Activated CD4-positive, alpha-beta T cell treated with anti-CD3 and anti-CD28 coated beads, Interleukin-2, amount 10 ng/mL, durations not matched to agents 24 days and 14 days (primary cell): ENCODE measurements at regions not wholly inside any gene's neighbourhood (a gene's known extent, or its start where the extent isn't known, plus 50 kb on each side); places are given as distances from the start of the nearest gene placed in this dataset.
"Not testable (repeated sequence)": the region's sequence is repeated elsewhere in the genome, so short reads cannot be mapped to it uniquely, and the experiment has no call there.

ENCODE experiments used
- DNase-seq: peaks from one replicate; pipeline ENCODE4 v3.0.0; 2022
- H3K27ac Mint-ChIP-seq: one replicate; pipeline ENCODE4 v1.8.0; 2022; ENCODE audit warnings: mild to moderate bottlenecking, mixed read lengths
- H3K27me3 Mint-ChIP-seq: one replicate; pipeline ENCODE4 v1.8.0; 2022; ENCODE audit warnings: mixed read lengths
- H3K36me3 Mint-ChIP-seq: one replicate; pipeline ENCODE4 v1.8.0; 2022; ENCODE audit warnings: low read depth, mild to moderate bottlenecking, mixed read lengths
- H3K4me1 Mint-ChIP-seq: one replicate; pipeline ENCODE4 v1.8.0; 2021; ENCODE audit warnings: mixed read lengths
- H3K4me3 Mint-ChIP-seq: one replicate; pipeline ENCODE4 v1.8.0; 2022; ENCODE audit warnings: mild to moderate bottlenecking, moderate library complexity, mixed read lengths
- H3K9me3 Mint-ChIP-seq: one replicate; pipeline ENCODE4 v1.8.0; 2021; ENCODE audit warnings: mixed read lengths
- intact Hi-C: fragments of 100-400 bp; cut with micrococcal nuclease; formaldehyde crosslinking; loops from one replicate; pipeline ENCODE4 v1.15.1; 2023

GRCh38 chr1:66424530-66424929, 109.4 kb upstream of the SGIP1 start:
- H3K27ac Mint-ChIP-seq, intact Hi-C loops, H3K4me1 Mint-ChIP-seq, DNase-seq, H3K27me3 Mint-ChIP-seq, H3K4me3 Mint-ChIP-seq: not testable (repeated sequence)
- H3K36me3 Mint-ChIP-seq, result peaks cover 13% of the 10 kb centered on the region
- peaks cover 19% of the 10 kb centered on the region for H3K9me3 Mint-ChIP-seq

GRCh38 chr1:66426239-66426853, 107.6 kb upstream of the SGIP1 start:
- peaks cover 17% of the 10 kb centered on the region for H3K36me3 Mint-ChIP-seq
- H3K27me3 Mint-ChIP-seq, result no peaks in the 10 kb centered on the region
- DNase-seq, result no peak
- intact Hi-C loops, result no loop called here
- H3K9me3 Mint-ChIP-seq, result peaks cover 26% of the 10 kb centered on the region
- no peak overlapping the region for H3K27ac Mint-ChIP-seq
- H3K4me3 Mint-ChIP-seq, result no peak overlapping the region
- peaks cover 7% of the 10 kb centered on the region for H3K4me1 Mint-ChIP-seq

GRCh38 chr1:66430815-66431214, 103.1 kb upstream of the SGIP1 start:
- Mint-ChIP-seq H3K36me3 (peaks cover 17% of the 10 kb centered on the region), H3K9me3 (peaks cover 35% of the 10 kb centered on the region)
- H3K27me3 Mint-ChIP-seq, H3K4me1 Mint-ChIP-seq, H3K4me3 Mint-ChIP-seq, intact Hi-C loops, DNase-seq, H3K27ac Mint-ChIP-seq: not testable (repeated sequence)

GRCh38 chr1:66431999-66432398, 102.0 kb upstream of the SGIP1 start:
- Mint-ChIP-seq H3K4me1 (peaks cover 12% of the 10 kb centered on the region), H3K27me3 (no peaks in the 10 kb centered on the region), H3K4me3 (no peak overlapping the region), H3K9me3 (peaks cover 30% of the 10 kb centered on the region), H3K27ac (no peak overlapping the region), H3K36me3 (peaks cover 17% of the 10 kb centered on the region)
- DNase-seq, result no peak
- intact Hi-C loops, result no loop called here

GRCh38 chr1:66433611-66434010, 100.3 kb upstream of the SGIP1 start:
- no peak for DNase-seq
- H3K27ac Mint-ChIP-seq, result no peak overlapping the region
- H3K4me3 Mint-ChIP-seq, result no peak overlapping the region
- H3K9me3 Mint-ChIP-seq, result peaks cover 28% of the 10 kb centered on the region
- H3K36me3 Mint-ChIP-seq, result peaks cover 12% of the 10 kb centered on the region
- intact Hi-C loops, result no loop called here
- peaks cover 18% of the 10 kb centered on the region for H3K4me1 Mint-ChIP-seq
- no peaks in the 10 kb centered on the region for H3K27me3 Mint-ChIP-seq

GRCh38 chr1:66434096-66434495, 99.9 kb upstream of the SGIP1 start:
- no peaks in the 10 kb centered on the region for H3K27me3 Mint-ChIP-seq
- intact Hi-C loops, result no loop called here
- H3K4me1 Mint-ChIP-seq, result peaks cover 23% of the 10 kb centered on the region
- H3K4me3 Mint-ChIP-seq, result no peak overlapping the region
- DNase-seq, result no peak
- peaks cover 23% of the 10 kb centered on the region for H3K9me3 Mint-ChIP-seq
- peaks cover 7% of the 10 kb centered on the region for H3K36me3 Mint-ChIP-seq
- no peak overlapping the region for H3K27ac Mint-ChIP-seq

- Mint-ChIP-seq H3K27ac (no peak overlapping the region), H3K27me3 (no peaks in the 10 kb centered on the region), H3K4me1 (peaks cover 33% of the 10 kb centered on the region), H3K4me3 (no peak overlapping the region), H3K36me3 (peaks cover 5% of the 10 kb centered on the region), H3K9me3 (peaks cover 16% of the 10 kb centered on the region)
- intact Hi-C loops, result loop anchor here (5.0 kb wide), 1 partner anchor 623 kb away; no protein-coding TSS in a partner anchor
- no peak for DNase-seq
Observed at GRCh38 chr1:66435541-66435940, 98.4 kb upstream of the SGIP1 start.

GRCh38 chr1:66436378-66437135, 97.4 kb upstream of the SGIP1 start:
- H3K4me3 Mint-ChIP-seq, result no peak overlapping the region
- peaks cover 33% of the 10 kb centered on the region for H3K4me1 Mint-ChIP-seq
- H3K9me3 Mint-ChIP-seq, result peaks cover 7% of the 10 kb centered on the region
- no peaks in the 10 kb centered on the region for H3K27me3 Mint-ChIP-seq
- peak; percentile 80 for DNase-seq
- H3K36me3 Mint-ChIP-seq, result no peaks in the 10 kb centered on the region
- peak overlapping the region; percentile 7 for H3K27ac Mint-ChIP-seq
- intact Hi-C loops, result loop anchor here (1.0 to 5.0 kb wide), 6 partner anchors 36 to 624 kb away; no protein-coding TSS in a partner anchor

GRCh38 chr1:66437136-66437401, 96.9 kb upstream of the SGIP1 start:
- Mint-ChIP-seq H3K36me3 (no peaks in the 10 kb centered on the region), H3K27me3 (no peaks in the 10 kb centered on the region), H3K9me3 (peaks cover 5% of the 10 kb centered on the region), H3K4me1 (peaks cover 33% of the 10 kb centered on the region), H3K4me3 (no peak overlapping the region), H3K27ac (peak overlapping the region; percentile 7)
- DNase-seq, result no peak
- intact Hi-C loops, result loop anchor here (5.0 kb wide), 1 partner anchor 625 kb away; no protein-coding TSS in a partner anchor

GRCh38 chr1:66438062-66438461, 95.9 kb upstream of the SGIP1 start:
- Mint-ChIP-seq H3K4me1 (peaks cover 33% of the 10 kb centered on the region), H3K27ac (no peak overlapping the region), H3K4me3 (no peak overlapping the region), H3K9me3 (peaks cover 5% of the 10 kb centered on the region), H3K27me3 (no peaks in the 10 kb centered on the region), H3K36me3 (no peaks in the 10 kb centered on the region)
- intact Hi-C loops, result loop anchor here (2.0 to 5.0 kb wide), 2 partner anchors 87 to 626 kb away; no protein-coding TSS in a partner anchor
- DNase-seq, result peak; percentile 50

GRCh38 chr1:66438501-66438900, 95.5 kb upstream of the SGIP1 start:
- no peaks in the 10 kb centered on the region for H3K36me3 Mint-ChIP-seq
- H3K4me1 Mint-ChIP-seq, result peaks cover 34% of the 10 kb centered on the region
- peak overlapping the region; percentile 18 for H3K4me3 Mint-ChIP-seq
- DNase-seq, result no peak
- intact Hi-C loops, result loop anchor here (2.0 to 5.0 kb wide), 2 partner anchors 88 to 626 kb away; no protein-coding TSS in a partner anchor
- H3K27ac Mint-ChIP-seq, result peak overlapping the region; percentile 70
- H3K9me3 Mint-ChIP-seq, result peaks cover 5% of the 10 kb centered on the region
- no peaks in the 10 kb centered on the region for H3K27me3 Mint-ChIP-seq

- H3K27me3 Mint-ChIP-seq, result no peaks in the 10 kb centered on the region
- H3K4me1 Mint-ChIP-seq, result peaks cover 38% of the 10 kb centered on the region
- no peaks in the 10 kb centered on the region for H3K36me3 Mint-ChIP-seq
- H3K4me3 Mint-ChIP-seq, result peak overlapping the region; percentile 18
- no peak for DNase-seq
- H3K27ac Mint-ChIP-seq, result peak overlapping the region; percentile 70
- H3K9me3 Mint-ChIP-seq, result no peaks in the 10 kb centered on the region
- intact Hi-C loops, result loop anchor here (2.0 to 5.0 kb wide), 2 partner anchors 88 to 627 kb away; no protein-coding TSS in a partner anchor
Observed at GRCh38 chr1:66439031-66439740, 94.8 kb upstream of the SGIP1 start.

- H3K9me3 Mint-ChIP-seq, result no peaks in the 10 kb centered on the region
- no peak overlapping the region for H3K4me3 Mint-ChIP-seq
- DNase-seq, result peak; percentile 53
- no peaks in the 10 kb centered on the region for H3K36me3 Mint-ChIP-seq
- H3K27me3 Mint-ChIP-seq, result peaks cover 14% of the 10 kb centered on the region
- H3K27ac Mint-ChIP-seq, result no peak overlapping the region
- peaks cover 43% of the 10 kb centered on the region for H3K4me1 Mint-ChIP-seq
- intact Hi-C loops, result loop anchor here (10.0 kb wide), 1 partner anchor 1209 kb away; no protein-coding TSS in a partner anchor
Observed at GRCh38 chr1:66443793-66444192, 90.2 kb upstream of the SGIP1 start.
